ENCODE measurements at regions not wholly inside any gene's neighbourhood (a gene's known extent, or its start where the extent isn't known, plus 50 kb on each side); places are given as distances from the start of the nearest gene placed in this dataset.

DNA sequence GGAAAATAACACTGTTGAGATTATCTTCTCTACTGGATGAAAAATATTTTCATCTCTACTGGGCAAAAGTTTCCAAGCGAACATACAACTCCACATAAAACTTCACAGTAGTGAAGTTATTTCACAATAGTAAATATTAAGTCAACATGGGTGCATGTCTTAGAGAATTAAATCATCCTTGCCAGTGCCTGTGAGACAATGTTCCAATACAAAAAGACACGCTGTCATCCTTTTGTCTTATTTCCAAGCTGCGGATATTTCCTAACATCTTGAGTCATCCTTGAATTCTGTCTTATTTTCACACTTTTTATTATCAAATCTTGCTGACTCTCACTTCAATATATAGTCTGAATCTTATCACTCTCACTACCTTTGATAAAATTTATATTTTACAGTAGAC lies 142.9 kb upstream of the KITLG start:
- no peak for TF ChIP-seq CTCF (IDR thresholded peaks at IDR 0.05; ENCODE audit: insufficient read depth in 1 of 2, low read depth in 1 of 2, low read length in 1 of 2, severe bottlenecking in 1 of 2, unreplicated experiment in 1 of 2)
- Histone ChIP-seq H3K4me1 (peaks cover 15% of the 10 kb centered on the region; the same call in 1 of the 2 replicates), H3K9me3 (no peaks in the 10 kb centered on the region), H3K4me3 (ENCODE audit: low read depth, low read length) (no peak overlapping the region), H3K27me3 (replicated peaks; ENCODE audit: control insufficient read depth, insufficient read depth, low read length) (no peaks in the 10 kb centered on the region), H3K36me3 (ENCODE audit: control insufficient read depth, insufficient read depth, low read length) (no peaks in the 10 kb centered on the region)
- Mint-ChIP-seq H3K36me3 (ENCODE audit: insufficient read depth, unreplicated experiment) (no peaks in the 10 kb centered on the region), H3K27ac (ENCODE audit: unreplicated experiment) (no peak overlapping the region), H3K4me3 (ENCODE audit: unreplicated experiment) (no peak overlapping the region), H3K9me3 (ENCODE audit: unreplicated experiment) (peaks cover 17% of the 10 kb centered on the region), H3K27me3 (ENCODE audit: insufficient read depth, unreplicated experiment) (no peaks in the 10 kb centered on the region), H3K4me1 (ENCODE audit: low read depth, unreplicated experiment) (peaks cover 6% of the 10 kb centered on the region)
- ChIA-PET CTCF (no interaction called here), POLR2A (no interaction called here)
- no peak for DNase-seq
- intact Hi-C loops (cut with micrococcal nuclease; ENCODE audit: unreplicated experiment), result no loop called here
- no TSS peak for BruUV-seq (replicated peaks)

GRCh38 chr12:88720785-88721650 lies 140.7 kb upstream of the KITLG start:
- no peak for DNase-seq
- H3K27me3 ChIP-seq (replicated peaks; ENCODE audit: control insufficient read depth, insufficient read depth, low read length), result no peaks in the 10 kb centered on the region
- H3K4me1 ChIP-seq, result peaks cover 35% of the 10 kb centered on the region
- intact Hi-C loops (cut with micrococcal nuclease; ENCODE audit: unreplicated experiment), result no loop called here
- H3K4me1 Mint-ChIP-seq (ENCODE audit: low read depth, unreplicated experiment), result peaks cover 14% of the 10 kb centered on the region
- no peak overlapping the region for H3K27ac Mint-ChIP-seq (ENCODE audit: unreplicated experiment)
- H3K27me3 Mint-ChIP-seq (ENCODE audit: insufficient read depth, unreplicated experiment), result no peaks in the 10 kb centered on the region
- H3K4me3 Mint-ChIP-seq (ENCODE audit: unreplicated experiment), result no peak overlapping the region
- H3K4me3 ChIP-seq (ENCODE audit: low read depth, low read length), result no peak overlapping the region
- peaks cover 17% of the 10 kb centered on the region for H3K9me3 Mint-ChIP-seq (ENCODE audit: unreplicated experiment)
- no peak for TF ChIP-seq CTCF (IDR thresholded peaks at IDR 0.05; ENCODE audit: insufficient read depth in 1 of 2, low read depth in 1 of 2, low read length in 1 of 2, severe bottlenecking in 1 of 2, unreplicated experiment in 1 of 2)
- no peaks in the 10 kb centered on the region for H3K9me3 ChIP-seq
- H3K36me3 Mint-ChIP-seq (ENCODE audit: insufficient read depth, unreplicated experiment), result no peaks in the 10 kb centered on the region
- ChIA-PET POLR2A (no interaction called here), CTCF (no interaction called here)
- no TSS peak for BruUV-seq (replicated peaks)
- H3K36me3 ChIP-seq (ENCODE audit: control insufficient read depth, insufficient read depth, low read length), result no peaks in the 10 kb centered on the region

DNA sequence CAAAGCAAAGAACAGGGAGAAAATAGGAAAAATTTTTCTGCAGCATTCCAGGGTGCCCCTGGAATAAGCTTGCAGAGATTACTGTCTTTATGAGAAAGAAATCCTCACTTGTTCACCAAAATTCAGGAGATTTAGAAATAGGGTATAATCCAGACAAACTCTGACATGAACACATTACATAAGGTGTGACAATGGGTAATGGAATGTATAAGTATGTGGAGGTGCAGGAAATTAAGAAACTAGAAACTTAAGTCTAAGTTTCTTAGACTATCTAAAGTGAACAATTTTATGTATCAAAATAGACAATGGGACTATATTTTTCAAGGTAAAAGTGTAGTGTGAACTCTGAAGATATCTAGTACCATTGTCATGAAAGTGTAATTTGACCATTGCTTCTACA lies 140.0 kb upstream of the KITLG start:
- H3K36me3 Mint-ChIP-seq (ENCODE audit: insufficient read depth, unreplicated experiment), result no peaks in the 10 kb centered on the region
- no peak for TF ChIP-seq CTCF (IDR thresholded peaks at IDR 0.05; ENCODE audit: insufficient read depth in 1 of 2, low read depth in 1 of 2, low read length in 1 of 2, severe bottlenecking in 1 of 2, unreplicated experiment in 1 of 2)
- no TSS peak for BruUV-seq (replicated peaks)

More for the DNA sequence above, 140.0 kb upstream of the KITLG start:
- POLR2A ChIA-PET, result no interaction called here
- no peaks in the 10 kb centered on the region for H3K36me3 ChIP-seq (ENCODE audit: control insufficient read depth, insufficient read depth, low read length)
- H3K27me3 ChIP-seq (replicated peaks; ENCODE audit: control insufficient read depth, insufficient read depth, low read length), result no peaks in the 10 kb centered on the region
- DNase-seq, result no peak
- peaks cover 32% of the 10 kb centered on the region for H3K4me1 ChIP-seq
- Mint-ChIP-seq H3K27ac (ENCODE audit: unreplicated experiment) (no peak overlapping the region), H3K4me3 (ENCODE audit: unreplicated experiment) (no peak overlapping the region), H3K4me1 (ENCODE audit: low read depth, unreplicated experiment) (peaks cover 13% of the 10 kb centered on the region), H3K9me3 (ENCODE audit: unreplicated experiment) (peaks cover 17% of the 10 kb centered on the region), H3K27me3 (ENCODE audit: insufficient read depth, unreplicated experiment) (no peaks in the 10 kb centered on the region)
- no peak overlapping the region for H3K4me3 ChIP-seq (ENCODE audit: low read depth, low read length)
- CTCF ChIA-PET, result no interaction called here
- H3K9me3 ChIP-seq, result no peaks in the 10 kb centered on the region
- intact Hi-C loops (cut with micrococcal nuclease; ENCODE audit: unreplicated experiment), result no loop called here

All from Caco-2 (cell line).